HG03280 (cell line): ENCODE measurements at regions not wholly inside any gene's neighbourhood (a gene's known extent, or its start where the extent isn't known, plus 50 kb on each side); places are given as distances from the start of the nearest gene placed in this dataset.

Source experiments
- ATAC-seq: cut with Tn5 transposase; IDR thresholded peaks from one replicate; pipeline ENCODE4 v1.9.1; 2021; ENCODE audit warnings: mild to moderate bottlenecking, moderate library complexity; ENCODE audit not compliant: unreplicated experiment

DNA sequence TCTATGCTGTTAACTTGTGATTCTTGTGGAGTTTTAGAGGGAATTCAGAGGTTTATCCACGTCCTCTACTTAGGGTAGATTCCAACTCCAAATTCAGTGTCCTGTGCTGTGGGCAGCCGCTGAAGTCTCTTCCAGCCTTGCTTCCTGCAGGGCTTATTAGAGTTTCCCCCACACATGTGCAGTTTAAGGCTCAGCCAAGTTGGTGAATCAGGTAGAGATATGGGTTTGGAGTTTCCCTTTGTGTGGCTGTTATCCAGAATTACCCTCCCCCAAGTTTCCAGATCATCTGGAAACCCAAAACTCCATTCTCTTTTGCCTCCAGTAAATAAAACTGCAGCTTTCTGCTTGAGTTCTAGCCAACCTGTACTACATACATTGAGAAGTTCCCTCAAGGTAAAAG is 853.7 kb downstream of the GALC start:
- no peak for ATAC-seq

DNA sequence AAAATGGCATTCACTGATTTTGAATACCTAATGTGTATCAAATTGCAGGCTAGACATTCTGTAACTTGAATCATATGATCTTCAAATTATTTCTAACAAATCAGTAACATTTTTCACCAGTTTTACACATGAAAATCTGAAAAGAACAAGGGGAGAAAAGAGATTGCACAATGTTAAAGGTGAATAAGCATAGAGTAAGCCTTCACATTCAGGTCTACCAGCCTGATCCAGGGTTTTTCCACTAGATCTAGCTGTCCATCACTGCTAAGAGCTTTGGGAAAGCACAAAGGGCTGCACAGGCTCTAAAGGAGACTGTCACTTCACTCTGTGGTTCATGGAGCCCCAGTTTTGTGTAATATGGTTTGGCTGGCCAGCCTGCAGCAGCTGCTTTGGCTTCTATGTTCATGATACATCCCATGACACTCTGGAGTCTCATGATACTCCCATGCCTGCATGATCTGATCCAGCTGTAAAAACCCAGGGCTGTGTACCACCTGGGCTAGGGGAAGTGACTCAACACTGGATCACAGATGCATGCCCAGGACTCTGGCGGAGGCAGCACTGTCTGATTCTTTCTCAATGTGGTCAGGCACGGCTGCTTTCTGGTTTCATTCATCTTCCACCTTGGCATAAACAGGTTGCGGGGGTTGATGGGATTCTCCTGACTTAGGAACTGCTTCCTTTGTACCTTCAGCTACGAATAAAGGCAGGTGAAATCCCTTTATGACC is 859.7 kb downstream of the GALC start:
- ATAC-seq, result no peak

DNA sequence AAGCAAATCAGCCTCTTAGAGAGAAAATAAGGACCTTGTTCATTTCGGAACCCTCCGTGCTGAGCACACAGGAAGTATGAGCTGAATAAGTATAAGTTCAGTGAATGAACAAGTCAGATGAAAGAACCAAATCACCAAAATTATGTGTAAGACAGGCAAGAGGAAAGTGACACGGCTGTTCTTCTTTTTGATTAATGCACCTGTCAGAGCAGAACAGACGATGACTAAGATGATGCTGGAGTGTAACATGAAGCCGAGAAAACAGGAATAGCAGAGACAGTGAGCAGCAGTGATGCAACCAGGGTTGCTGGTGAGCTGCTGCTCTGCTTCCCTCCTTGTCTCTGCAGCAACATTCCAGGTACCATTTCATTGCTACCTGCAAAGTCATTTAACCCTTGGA is 861.1 kb downstream of the GALC start:
- no peak for ATAC-seq

DNA sequence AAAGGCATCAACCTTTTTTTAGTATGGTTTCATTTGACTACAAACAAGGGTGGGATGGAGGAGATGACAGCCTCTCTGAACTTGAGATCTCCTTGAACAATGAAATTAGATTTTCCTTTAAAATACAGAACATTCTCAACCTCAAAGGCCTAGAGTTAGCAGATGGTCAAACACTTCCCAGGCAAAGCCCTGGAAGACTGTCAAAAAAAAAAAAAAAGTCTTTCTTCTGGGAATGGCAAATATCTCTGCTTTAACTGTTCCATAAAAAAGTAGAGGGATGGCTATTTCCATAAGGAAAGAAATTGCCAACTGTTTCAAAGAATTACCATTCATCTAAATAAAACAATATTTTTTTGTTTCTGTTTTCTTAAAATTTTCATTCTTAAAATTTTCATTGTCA is 870.8 kb downstream of the GALC start:
- no peak for ATAC-seq

DNA sequence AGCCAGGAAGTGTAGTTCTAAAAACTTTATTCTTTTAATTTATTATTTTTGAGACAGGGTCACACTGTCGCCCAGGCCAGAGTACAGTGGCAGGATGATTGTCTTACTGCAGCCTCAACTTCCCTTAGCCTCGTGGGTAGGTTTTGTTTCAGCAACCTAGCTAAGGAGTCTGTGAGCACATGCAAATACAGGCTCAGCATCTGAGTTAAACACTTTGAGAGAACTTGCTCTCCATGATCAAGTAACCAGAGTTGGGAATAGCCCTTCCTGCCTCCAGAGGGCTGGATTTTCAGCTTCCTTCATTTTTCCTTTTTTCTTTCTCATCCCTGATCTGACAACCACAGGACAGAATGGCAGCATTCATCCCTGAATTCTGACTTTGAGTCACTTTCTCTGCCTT is 871.3 kb downstream of the GALC start:
- ATAC-seq, result no peak

DNA sequence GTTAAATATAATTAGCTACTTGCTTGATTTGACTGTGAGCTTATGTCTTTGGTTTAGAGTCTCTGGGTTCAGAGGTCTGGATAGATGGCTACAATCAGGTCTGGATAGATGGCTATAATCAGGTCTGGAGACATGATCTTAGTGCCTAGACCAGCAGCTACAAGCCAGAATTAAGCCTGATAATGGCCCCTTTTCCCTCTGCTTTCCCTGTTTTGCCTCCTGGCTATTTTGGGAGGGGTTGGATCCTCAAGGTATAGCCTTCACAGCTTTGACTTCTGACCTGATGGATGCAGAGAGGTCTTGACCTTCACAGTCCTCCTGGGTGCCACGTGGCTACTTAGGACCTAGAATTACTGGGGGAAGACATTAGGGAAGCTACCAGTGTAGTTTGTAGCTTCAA is 877.7 kb downstream of the GALC start:
- ATAC-seq, result no peak

DNA sequence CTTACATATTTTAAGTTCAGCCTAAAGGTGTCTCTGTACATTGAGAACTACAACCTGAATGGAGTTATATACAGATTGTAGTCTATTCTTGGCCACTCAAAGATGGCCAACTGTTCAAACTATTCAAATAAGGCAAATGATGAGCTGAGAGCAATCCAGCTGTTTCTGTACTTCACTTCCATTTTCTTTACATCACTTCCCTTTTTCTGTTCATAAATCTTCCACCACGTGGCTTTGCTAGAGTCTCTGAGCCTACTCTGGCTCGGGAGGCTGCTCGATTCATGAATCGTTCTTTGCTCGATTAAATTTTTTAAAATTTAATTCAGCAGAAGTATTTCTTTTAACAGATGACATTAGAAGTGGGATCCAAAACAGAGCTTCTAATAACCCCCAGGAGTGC is 879.7 kb downstream of the GALC start:
- no peak for ATAC-seq

DNA sequence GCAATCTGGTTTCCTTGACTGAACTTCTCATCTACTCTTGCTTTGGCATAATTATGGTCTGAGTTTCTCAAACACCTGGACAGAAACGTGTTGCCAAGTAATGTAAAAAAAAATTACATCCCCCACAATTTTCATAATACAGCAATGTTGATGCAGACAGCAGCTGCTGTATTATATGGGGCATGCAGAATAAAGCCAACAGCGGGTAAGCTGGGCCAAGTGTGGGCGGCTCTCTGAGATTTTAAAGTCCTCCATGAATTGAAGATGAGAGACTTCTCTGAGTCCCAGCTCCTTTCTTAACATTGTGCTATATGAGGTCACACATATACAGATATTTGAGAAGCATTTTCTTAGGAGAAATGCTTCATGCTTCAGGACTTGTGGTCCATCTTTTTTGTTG is 881.2 kb downstream of the GALC start:
- ATAC-seq, result no peak

DNA sequence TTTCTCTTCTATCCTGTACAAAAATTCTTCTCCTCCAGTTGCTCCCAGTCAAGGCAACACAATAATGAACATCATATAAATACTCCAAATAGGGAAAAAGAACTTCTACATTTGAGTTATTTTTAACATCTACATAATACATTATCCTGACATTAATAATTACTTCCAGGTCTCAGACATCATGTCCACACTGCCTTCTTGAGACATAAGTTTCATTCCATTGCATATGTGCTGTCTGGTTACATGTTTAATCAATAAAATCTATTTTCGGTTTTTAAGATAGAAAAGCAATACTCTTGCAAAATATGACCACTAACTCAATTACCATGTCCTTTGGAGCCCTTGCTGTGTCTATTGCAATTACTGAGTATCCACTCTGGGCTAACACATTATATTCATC is 881.9 kb downstream of the GALC start:
- no peak for ATAC-seq

DNA sequence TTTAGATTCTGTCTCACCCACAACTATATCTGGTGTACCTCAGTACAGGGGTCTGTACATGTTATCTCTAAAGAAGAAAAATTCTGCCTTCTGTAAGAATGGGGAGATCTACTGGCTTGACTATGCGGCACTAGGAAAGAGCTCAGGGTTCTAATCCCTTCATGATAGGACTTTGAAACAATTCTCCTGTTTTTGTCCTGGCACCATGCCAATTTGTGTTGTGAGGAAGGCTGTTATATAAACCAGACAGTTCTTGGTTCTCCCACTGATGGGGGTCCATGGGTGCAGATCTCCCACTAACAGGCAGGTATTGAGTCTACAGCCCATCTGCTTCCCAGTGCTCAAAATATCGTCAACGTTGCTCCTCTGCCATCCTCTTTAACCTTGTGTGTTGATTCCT is 883.7 kb downstream of the GALC start:
- ATAC-seq, result no peak

DNA sequence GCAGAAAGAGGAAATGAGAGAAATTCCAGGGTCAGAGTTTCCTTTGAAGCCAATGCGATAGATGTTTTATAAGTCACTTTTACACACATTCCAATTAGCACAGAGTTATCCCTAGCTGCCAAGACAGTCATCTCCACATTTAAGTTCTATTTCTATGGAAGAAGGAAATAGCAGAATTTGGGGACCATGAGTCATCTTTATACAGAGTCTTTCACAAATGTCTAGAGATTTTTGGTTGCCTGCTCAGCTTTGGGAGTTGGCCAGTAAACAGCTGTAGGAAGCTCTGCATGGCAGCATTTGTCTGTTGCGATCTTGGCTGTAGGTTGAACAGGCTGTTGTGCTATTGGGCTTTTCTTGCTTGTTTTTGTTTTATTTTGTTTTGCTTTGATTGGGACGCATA is 884.3 kb downstream of the GALC start:
- ATAC-seq, result no peak

DNA sequence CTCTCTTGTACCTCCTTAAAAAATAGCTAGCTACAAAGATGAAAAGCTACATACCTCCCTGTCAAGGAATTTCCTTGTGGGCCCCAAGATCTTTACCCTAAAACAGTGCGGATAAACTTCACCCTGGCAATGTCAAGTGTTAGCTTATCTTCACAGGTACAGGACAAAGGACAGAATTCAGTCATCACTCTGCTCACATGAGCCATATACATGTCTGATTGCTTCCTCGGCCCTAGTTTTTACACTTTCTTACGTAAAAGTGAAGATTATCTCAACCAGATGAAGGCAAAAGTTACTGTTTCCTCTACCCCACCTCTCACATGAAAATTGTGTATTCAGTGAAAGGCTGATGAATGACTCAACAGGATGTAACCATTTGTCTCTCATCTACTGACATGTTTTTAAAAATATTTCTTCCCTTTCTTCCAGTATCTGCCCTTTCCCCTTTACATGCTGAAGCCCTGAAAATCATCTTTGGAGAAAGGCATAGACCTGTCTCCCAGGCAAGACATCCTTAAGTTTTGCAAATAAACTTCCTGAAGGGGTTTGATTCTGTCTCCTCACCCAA is 890.1 kb downstream of the GALC start:
- no peak for ATAC-seq

DNA sequence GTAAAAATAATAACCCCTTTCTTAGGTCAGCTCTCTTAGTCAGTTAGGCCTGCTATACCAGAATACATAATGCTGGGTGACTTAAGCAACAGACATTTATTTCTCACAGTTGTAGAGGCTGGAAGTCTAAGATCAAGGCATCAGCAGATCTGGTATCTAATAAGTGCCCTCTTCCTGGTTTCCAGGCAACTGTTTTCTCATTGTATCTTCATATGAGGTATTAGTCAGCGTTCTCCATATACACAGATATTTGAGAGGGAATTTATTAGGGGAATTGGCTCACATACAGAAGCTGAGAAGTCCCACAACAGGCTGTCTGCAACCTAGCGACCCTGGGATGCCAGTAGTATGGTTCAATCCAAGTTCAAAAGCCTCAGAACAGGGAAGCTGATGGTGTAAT is 896.0 kb downstream of the GALC start:
- ATAC-seq, result no peak

DNA sequence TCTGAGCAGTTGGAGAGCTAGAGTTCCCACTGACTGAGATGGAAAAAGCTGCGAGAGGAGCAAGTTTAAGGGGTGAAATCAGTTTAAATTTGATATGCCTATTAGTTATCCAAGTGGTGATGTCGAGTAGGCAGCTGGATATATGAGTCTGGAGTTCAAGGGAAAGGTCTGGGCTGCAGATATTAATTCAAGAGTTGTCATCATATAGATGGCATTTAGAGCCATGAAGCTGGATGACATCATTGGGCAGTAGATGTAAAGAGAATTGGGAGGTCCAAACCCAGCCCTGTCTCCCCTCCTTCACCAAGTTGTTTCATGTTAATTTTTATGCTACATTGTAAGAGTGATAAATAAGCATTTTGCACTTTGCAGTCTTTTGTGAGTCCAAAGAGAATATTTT is 898.1 kb downstream of the GALC start:
- ATAC-seq, result no peak

DNA sequence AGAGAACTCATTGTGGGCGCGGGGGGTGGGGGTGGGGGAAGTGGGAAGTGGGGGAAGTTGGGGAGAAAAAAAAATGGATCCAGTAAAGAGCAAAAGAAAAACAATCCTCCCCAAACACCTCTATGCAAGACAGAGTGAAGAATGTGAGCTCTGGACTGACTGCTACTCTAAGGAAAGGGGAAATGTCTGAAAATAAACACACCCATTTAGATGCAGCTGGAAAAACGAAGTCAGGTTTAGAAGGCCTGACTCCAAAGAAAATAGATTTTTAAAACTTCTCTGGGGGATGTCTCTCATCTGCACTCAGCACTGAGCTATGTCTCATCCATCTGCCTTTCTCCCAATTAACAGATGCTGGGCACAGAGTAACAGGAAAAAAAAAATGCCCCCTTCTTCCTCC is 904.4 kb downstream of the GALC start:
- ATAC-seq, result no peak

DNA sequence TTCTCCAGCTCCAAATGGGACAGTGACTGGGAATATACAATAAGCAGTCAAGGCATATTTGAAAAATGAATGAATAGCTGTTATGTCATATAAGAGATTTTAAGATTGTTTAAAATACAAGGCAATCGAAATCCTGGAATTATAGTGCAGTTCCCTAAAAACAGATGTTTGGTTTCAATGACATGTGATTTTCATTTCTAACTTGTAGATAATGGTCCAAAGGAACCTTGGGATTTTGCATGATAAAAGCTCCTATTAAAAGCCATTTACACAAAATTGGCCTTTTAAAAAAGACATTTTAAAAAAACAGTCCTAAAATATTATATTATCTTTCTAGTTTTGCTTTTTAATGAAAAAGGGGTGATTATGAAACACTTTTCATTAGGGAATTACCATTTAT is 905.1 kb downstream of the GALC start:
- no peak for ATAC-seq

DNA sequence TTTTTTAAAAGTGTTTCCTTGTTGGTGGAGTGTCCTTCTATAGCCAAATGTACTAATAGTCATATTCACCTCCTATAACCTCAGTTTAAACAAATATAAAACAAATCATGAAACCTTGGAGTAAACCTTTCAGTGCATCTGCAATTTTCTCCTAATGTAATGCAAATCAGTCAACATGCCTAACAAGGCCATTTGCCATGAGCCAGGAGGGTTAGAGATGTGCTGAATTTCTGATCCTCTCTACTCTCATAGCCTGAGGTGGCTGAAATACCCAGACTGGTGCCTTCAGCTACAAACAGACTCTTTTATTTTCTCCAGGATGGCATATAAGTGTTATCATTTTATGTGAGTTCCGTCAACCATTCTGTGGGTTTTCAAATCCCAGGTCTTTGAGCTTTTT is 908.1 kb downstream of the GALC start:
- no peak for ATAC-seq

DNA sequence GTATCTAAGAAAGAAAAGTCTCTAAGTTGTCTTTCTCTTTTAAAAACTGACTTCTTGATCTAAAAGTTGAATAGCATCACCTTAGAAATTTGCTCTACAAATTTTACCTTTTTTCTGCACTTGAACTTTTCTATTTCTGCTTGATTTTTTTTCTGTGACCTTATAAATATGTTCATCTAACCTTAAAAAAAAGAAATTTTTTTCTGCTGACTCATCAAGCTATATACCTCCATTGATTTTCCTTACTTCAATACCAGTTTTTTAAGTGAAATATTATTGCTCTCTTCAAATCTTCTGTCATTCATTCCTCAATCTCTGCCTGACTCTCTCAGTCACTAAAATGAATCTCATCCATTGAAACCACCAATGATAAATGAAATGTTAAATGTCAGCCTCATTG is 910.1 kb downstream of the GALC start:
- ATAC-seq, result no peak

DNA sequence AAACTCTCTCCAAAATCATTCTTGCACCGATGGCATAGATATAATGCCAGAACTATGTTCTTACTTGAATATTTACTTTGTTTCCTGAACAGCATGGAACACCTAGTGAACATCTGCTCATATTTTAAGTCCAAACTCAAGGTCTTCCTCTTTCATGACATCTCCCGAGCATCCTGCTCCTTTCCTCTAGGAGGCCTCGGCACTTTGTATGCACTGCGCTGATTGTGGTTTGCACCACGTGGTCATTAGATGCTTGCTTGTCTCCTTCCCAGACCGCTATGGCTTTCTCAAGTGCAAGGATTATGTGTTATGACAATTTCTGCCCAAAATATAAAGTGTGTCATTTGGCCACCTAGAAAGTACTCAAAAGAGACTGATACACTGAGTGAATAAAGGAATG is 912.0 kb downstream of the GALC start:
- no peak for ATAC-seq

DNA sequence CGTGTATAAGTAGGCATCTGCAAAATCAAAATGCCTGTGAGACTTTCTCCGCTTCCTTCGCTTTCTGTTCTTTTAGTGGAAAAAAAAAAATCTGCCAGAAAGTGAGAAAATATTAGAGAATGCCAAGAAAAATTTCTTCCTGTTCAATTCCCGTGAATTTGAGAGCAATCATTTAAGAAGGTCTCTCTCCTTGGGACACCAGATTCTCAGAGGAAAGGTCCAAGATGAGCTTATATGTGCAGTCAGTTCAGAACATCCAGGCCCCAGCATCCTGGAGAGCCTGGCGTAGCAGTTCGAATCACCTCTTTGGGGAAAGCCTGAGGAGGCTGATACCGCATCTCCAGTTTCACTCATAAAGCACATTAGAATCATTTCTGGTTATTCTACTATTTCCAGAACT is 912.8 kb downstream of the GALC start:
- no peak for ATAC-seq

DNA sequence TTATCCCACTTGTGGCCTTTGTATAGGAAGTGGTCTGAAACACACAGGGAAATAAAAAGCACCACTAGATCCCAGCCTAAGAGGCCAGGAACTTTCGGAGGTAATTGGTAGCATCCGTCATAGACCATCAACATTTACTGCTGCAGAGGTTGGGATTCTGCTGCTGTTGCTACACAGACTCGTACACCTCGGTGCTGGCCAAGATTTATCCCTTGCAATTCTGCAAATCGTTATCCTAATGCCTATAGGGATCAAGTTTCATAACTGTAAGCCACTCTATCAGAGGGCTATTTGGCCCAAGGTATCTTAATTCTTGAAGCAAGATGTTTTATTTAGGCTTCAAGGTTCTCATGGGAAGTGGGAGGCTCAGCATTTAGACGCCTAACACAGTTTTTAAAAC is 913.6 kb downstream of the GALC start:
- no peak for ATAC-seq

DNA sequence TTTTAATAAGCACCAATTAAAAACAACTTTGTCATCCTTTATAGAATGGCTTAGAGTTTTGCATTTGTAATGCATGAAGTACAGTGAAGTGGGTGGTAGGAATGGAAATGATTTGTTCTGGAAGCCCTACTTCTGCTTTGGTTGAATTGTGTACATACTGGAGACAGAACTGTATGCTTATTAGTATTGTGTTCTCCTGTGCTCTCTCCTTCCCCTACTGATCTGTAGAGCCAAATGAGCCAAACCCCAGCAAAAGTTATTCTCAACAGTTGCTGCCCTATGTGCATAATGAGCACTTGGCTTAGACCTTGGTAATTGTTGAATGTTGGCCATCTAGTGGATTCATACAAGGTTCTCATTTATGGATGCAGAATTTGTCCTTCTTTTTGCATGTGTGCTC is 916.1 kb downstream of the GALC start:
- no peak for ATAC-seq

DNA sequence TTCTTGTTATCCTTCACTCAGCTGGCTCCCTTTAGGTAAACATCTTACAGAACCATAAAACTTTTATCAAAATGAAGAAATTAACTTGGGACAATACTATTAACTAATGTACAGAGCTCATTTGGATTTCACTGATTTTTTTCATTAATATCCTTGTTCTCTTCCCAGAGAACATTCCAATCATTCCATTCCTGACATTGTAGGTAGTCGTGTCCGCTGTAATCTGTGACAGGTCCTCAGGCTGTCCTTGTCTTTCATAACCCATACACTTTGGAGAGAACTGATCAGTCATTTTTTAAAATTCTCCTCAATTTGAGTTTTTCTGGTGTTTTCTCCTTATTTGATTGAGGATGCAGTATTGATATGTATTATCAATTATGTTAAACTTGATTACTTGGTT is 916.8 kb downstream of the GALC start:
- ATAC-seq, result no peak
